Tibial nerve (tissue), 3 donors: ENCODE measurements at regions not wholly inside any gene's neighbourhood (a gene's known extent, or its start where the extent isn't known, plus 50 kb on each side); places are given as distances from the start of the nearest gene placed in this dataset.

ENCODE experiments used
- CTCF ChIP-seq, 5 experiments: fragments of 200-600 bp in 3 of 5; fragments of 450-650 bp in 2 of 5; sonication (generic) in 3 of 5; IDR thresholded peaks; one replicate each; pipeline ENCODE4 v1.5.1; 2016 to 2019; ENCODE audit warnings: antibody characterized with exemption in 5 of 5, mild to moderate bottlenecking in 3 of 5, moderate library complexity in 2 of 5
- POLR2A ChIP-seq, 2 donors: fragments of 450-650 bp; IDR thresholded peaks; one replicate each; pipeline ENCODE4 v1.6.1; 2017; ENCODE audit warnings: antibody characterized with exemption in 2 of 2, mild to moderate bottlenecking in 2 of 2, moderate library complexity in 2 of 2

GRCh38 chr3:118537454-118537853 lies 497.2 kb downstream of the IGSF11 start:
- TF ChIP-seq CTCF (IDR thresholded peaks at IDR 0.05): no peak
- TF ChIP-seq POLR2A (IDR thresholded peaks at IDR 0.05): no peak
